ENCODE measurements at regions not wholly inside any gene's neighbourhood (a gene's known extent, or its start where the extent isn't known, plus 50 kb on each side); places are given as distances from the start of the nearest gene placed in this dataset.

- Histone ChIP-seq H3K9me3 (ENCODE audit: control insufficient read depth, insufficient read depth, low read depth, low read length) (no peaks in the 10 kb centered on the region), H3K27me3 (ENCODE audit: control insufficient read depth, insufficient read depth, low read length) (no peaks in the 10 kb centered on the region), H3K27ac (ENCODE audit: low read depth, low read length) (no peak overlapping the region), H3K36me3 (ENCODE audit: control insufficient read depth, insufficient read depth, low read length) (no peaks in the 10 kb centered on the region), H3K9ac (ENCODE audit: low read length) (no peak overlapping the region), H3K4me3 (ENCODE audit: low read depth, low read length) (no peak overlapping the region), H3K4me1 (ENCODE audit: control insufficient read depth, insufficient read depth, low read length) (no peaks in the 10 kb centered on the region)
Measured at GRCh38 chr5:106489004-106489403, 1181.7 kb downstream of the EFNA5 start.

GRCh38 chr5:106488407-106488806 is 1182.3 kb downstream of the EFNA5 start:
- no peaks in the 10 kb centered on the region for H3K36me3 ChIP-seq (ENCODE audit: control insufficient read depth, insufficient read depth, low read length)
- no peaks in the 10 kb centered on the region for H3K4me1 ChIP-seq (ENCODE audit: control insufficient read depth, insufficient read depth, low read length)
- no peak overlapping the region for H3K9ac ChIP-seq (ENCODE audit: low read length)

GRCh38 chr5:106481374-106481773 is 1189.4 kb downstream of the EFNA5 start:
- Histone ChIP-seq H3K27me3 (ENCODE audit: control insufficient read depth, insufficient read depth, low read length) (no peaks in the 10 kb centered on the region), H3K9ac (ENCODE audit: low read length) (no peak overlapping the region), H3K27ac (ENCODE audit: low read depth, low read length) (no peak overlapping the region)

More at GRCh38 chr5:106488407-106488806, 1182.3 kb downstream of the EFNA5 start:
- no peak overlapping the region for H3K27ac ChIP-seq (ENCODE audit: low read depth, low read length)
- no peaks in the 10 kb centered on the region for H3K27me3 ChIP-seq (ENCODE audit: control insufficient read depth, insufficient read depth, low read length)
- H3K4me3 ChIP-seq (ENCODE audit: low read depth, low read length), result no peak overlapping the region
- H3K9me3 ChIP-seq (ENCODE audit: control insufficient read depth, insufficient read depth, low read depth, low read length), result no peaks in the 10 kb centered on the region

GRCh38 chr5:106476630-106477029 is 1194.1 kb downstream of the EFNA5 start:
- no peak overlapping the region for H3K27ac ChIP-seq (ENCODE audit: low read depth, low read length)
- H3K9me3 ChIP-seq (ENCODE audit: control insufficient read depth, insufficient read depth, low read depth, low read length), result peaks cover 7% of the 10 kb centered on the region
- no peak overlapping the region for H3K9ac ChIP-seq (ENCODE audit: low read length)
- H3K36me3 ChIP-seq (ENCODE audit: control insufficient read depth, insufficient read depth, low read length), result no peaks in the 10 kb centered on the region
- no peaks in the 10 kb centered on the region for H3K4me1 ChIP-seq (ENCODE audit: control insufficient read depth, insufficient read depth, low read length)
- H3K27me3 ChIP-seq (ENCODE audit: control insufficient read depth, insufficient read depth, low read length), result no peaks in the 10 kb centered on the region
- H3K4me3 ChIP-seq (ENCODE audit: low read depth, low read length), result no peak overlapping the region

More at GRCh38 chr5:106481374-106481773, 1189.4 kb downstream of the EFNA5 start:
- Histone ChIP-seq H3K4me1 (ENCODE audit: control insufficient read depth, insufficient read depth, low read length) (no peaks in the 10 kb centered on the region), H3K36me3 (ENCODE audit: control insufficient read depth, insufficient read depth, low read length) (no peaks in the 10 kb centered on the region), H3K9me3 (ENCODE audit: control insufficient read depth, insufficient read depth, low read depth, low read length) (no peaks in the 10 kb centered on the region), H3K4me3 (ENCODE audit: low read depth, low read length) (no peak overlapping the region)

GRCh38 chr5:106474066-106474465 is 1196.7 kb downstream of the EFNA5 start:
- Histone ChIP-seq H3K4me1 (ENCODE audit: control insufficient read depth, insufficient read depth, low read length) (no peaks in the 10 kb centered on the region), H3K36me3 (ENCODE audit: control insufficient read depth, insufficient read depth, low read length) (no peaks in the 10 kb centered on the region), H3K4me3 (ENCODE audit: low read depth, low read length) (no peak overlapping the region), H3K9ac (ENCODE audit: low read length) (no peak overlapping the region), H3K27ac (ENCODE audit: low read depth, low read length) (no peak overlapping the region), H3K9me3 (ENCODE audit: control insufficient read depth, insufficient read depth, low read depth, low read length) (peaks cover 7% of the 10 kb centered on the region), H3K27me3 (ENCODE audit: control insufficient read depth, insufficient read depth, low read length) (no peaks in the 10 kb centered on the region)

- no peaks in the 10 kb centered on the region for H3K27me3 ChIP-seq (ENCODE audit: control insufficient read depth, insufficient read depth, low read length)
- no peaks in the 10 kb centered on the region for H3K9me3 ChIP-seq (ENCODE audit: control insufficient read depth, insufficient read depth, low read depth, low read length)
- no peak overlapping the region for H3K27ac ChIP-seq (ENCODE audit: low read depth, low read length)
- H3K9ac ChIP-seq (ENCODE audit: low read length), result no peak overlapping the region
- H3K36me3 ChIP-seq (ENCODE audit: control insufficient read depth, insufficient read depth, low read length), result no peaks in the 10 kb centered on the region
- peaks cover 6% of the 10 kb centered on the region for H3K4me1 ChIP-seq (ENCODE audit: control insufficient read depth, insufficient read depth, low read length)
- no peak overlapping the region for H3K4me3 ChIP-seq (ENCODE audit: low read depth, low read length)
Measured at GRCh38 chr5:106459541-106459940, 1211.2 kb downstream of the EFNA5 start.

GRCh38 chr5:106454651-106455415 is 1215.9 kb downstream of the EFNA5 start:
- no peak overlapping the region for H3K9ac ChIP-seq (ENCODE audit: low read length)
- H3K27me3 ChIP-seq (ENCODE audit: control insufficient read depth, insufficient read depth, low read length), result no peaks in the 10 kb centered on the region
- H3K27ac ChIP-seq (ENCODE audit: low read depth, low read length), result no peak overlapping the region
- no peak overlapping the region for H3K4me3 ChIP-seq (ENCODE audit: low read depth, low read length)
- no peaks in the 10 kb centered on the region for H3K9me3 ChIP-seq (ENCODE audit: control insufficient read depth, insufficient read depth, low read depth, low read length)
- no peaks in the 10 kb centered on the region for H3K36me3 ChIP-seq (ENCODE audit: control insufficient read depth, insufficient read depth, low read length)
- peaks cover 9% of the 10 kb centered on the region for H3K4me1 ChIP-seq (ENCODE audit: control insufficient read depth, insufficient read depth, low read length)

GRCh38 chr5:106454050-106454449 is 1216.7 kb downstream of the EFNA5 start:
- Histone ChIP-seq H3K27me3 (ENCODE audit: control insufficient read depth, insufficient read depth, low read length) (no peaks in the 10 kb centered on the region), H3K27ac (ENCODE audit: low read depth, low read length) (no peak overlapping the region), H3K4me3 (ENCODE audit: low read depth, low read length) (no peak overlapping the region), H3K36me3 (ENCODE audit: control insufficient read depth, insufficient read depth, low read length) (no peaks in the 10 kb centered on the region), H3K4me1 (ENCODE audit: control insufficient read depth, insufficient read depth, low read length) (peaks cover 9% of the 10 kb centered on the region), H3K9ac (ENCODE audit: low read length) (no peak overlapping the region), H3K9me3 (ENCODE audit: control insufficient read depth, insufficient read depth, low read depth, low read length) (no peaks in the 10 kb centered on the region)

GRCh38 chr5:106451998-106452397 is 1218.7 kb downstream of the EFNA5 start:
- H3K4me3 ChIP-seq (ENCODE audit: low read depth, low read length), result no peak overlapping the region
- no peak overlapping the region for H3K9ac ChIP-seq (ENCODE audit: low read length)

GRCh38 chr5:106443746-106444145 is 1227.0 kb downstream of the EFNA5 start:
- no peak overlapping the region for H3K27ac ChIP-seq (ENCODE audit: low read depth, low read length)
- no peaks in the 10 kb centered on the region for H3K36me3 ChIP-seq (ENCODE audit: control insufficient read depth, insufficient read depth, low read length)
- H3K9ac ChIP-seq (ENCODE audit: low read length), result no peak overlapping the region
- H3K27me3 ChIP-seq (ENCODE audit: control insufficient read depth, insufficient read depth, low read length), result no peaks in the 10 kb centered on the region
- H3K9me3 ChIP-seq (ENCODE audit: control insufficient read depth, insufficient read depth, low read depth, low read length), result no peaks in the 10 kb centered on the region
- H3K4me1 ChIP-seq (ENCODE audit: control insufficient read depth, insufficient read depth, low read length), result no peaks in the 10 kb centered on the region
- no peak overlapping the region for H3K4me3 ChIP-seq (ENCODE audit: low read depth, low read length)

More at GRCh38 chr5:106451998-106452397, 1218.7 kb downstream of the EFNA5 start:
- Histone ChIP-seq H3K27me3 (ENCODE audit: control insufficient read depth, insufficient read depth, low read length) (no peaks in the 10 kb centered on the region), H3K9me3 (ENCODE audit: control insufficient read depth, insufficient read depth, low read depth, low read length) (no peaks in the 10 kb centered on the region), H3K36me3 (ENCODE audit: control insufficient read depth, insufficient read depth, low read length) (no peaks in the 10 kb centered on the region), H3K4me1 (ENCODE audit: control insufficient read depth, insufficient read depth, low read length) (peaks cover 9% of the 10 kb centered on the region), H3K27ac (ENCODE audit: low read depth, low read length) (no peak overlapping the region)

- Histone ChIP-seq H3K9me3 (ENCODE audit: control insufficient read depth, insufficient read depth, low read depth, low read length) (no peaks in the 10 kb centered on the region), H3K27me3 (ENCODE audit: control insufficient read depth, insufficient read depth, low read length) (no peaks in the 10 kb centered on the region), H3K36me3 (ENCODE audit: control insufficient read depth, insufficient read depth, low read length) (no peaks in the 10 kb centered on the region), H3K9ac (ENCODE audit: low read length) (no peak overlapping the region), H3K4me3 (ENCODE audit: low read depth, low read length) (no peak overlapping the region), H3K4me1 (ENCODE audit: control insufficient read depth, insufficient read depth, low read length) (no peaks in the 10 kb centered on the region), H3K27ac (ENCODE audit: low read depth, low read length) (no peak overlapping the region)
Measured at GRCh38 chr5:106435185-106435584, 1235.6 kb downstream of the EFNA5 start.

Data from HUES6 (cell line).